ENCODE measurements at regions not wholly inside any gene's neighbourhood (a gene's known extent, or its start where the extent isn't known, plus 50 kb on each side); places are given as distances from the start of the nearest gene placed in this dataset.

DNA sequence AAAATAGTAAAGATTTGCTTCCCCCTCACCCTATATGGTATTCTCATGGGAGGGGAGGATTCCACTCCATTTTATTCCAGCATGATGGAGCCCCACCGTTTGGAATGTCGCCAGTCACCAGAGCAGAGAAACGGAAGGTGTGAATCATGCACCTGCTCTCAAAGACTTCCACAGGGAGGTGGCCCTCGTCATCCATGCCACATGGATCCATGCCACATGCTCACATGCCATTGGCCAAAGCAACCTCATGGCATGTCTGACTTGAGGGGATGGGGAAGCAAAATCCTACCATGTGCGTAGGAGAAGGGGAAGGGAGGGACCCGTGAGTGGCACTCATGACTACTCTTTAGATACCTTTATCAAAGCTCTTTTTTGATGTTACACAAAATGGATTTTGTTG is 256.0 kb downstream of the SKAP2 start:
- TF ChIP-seq, protein P1, sequence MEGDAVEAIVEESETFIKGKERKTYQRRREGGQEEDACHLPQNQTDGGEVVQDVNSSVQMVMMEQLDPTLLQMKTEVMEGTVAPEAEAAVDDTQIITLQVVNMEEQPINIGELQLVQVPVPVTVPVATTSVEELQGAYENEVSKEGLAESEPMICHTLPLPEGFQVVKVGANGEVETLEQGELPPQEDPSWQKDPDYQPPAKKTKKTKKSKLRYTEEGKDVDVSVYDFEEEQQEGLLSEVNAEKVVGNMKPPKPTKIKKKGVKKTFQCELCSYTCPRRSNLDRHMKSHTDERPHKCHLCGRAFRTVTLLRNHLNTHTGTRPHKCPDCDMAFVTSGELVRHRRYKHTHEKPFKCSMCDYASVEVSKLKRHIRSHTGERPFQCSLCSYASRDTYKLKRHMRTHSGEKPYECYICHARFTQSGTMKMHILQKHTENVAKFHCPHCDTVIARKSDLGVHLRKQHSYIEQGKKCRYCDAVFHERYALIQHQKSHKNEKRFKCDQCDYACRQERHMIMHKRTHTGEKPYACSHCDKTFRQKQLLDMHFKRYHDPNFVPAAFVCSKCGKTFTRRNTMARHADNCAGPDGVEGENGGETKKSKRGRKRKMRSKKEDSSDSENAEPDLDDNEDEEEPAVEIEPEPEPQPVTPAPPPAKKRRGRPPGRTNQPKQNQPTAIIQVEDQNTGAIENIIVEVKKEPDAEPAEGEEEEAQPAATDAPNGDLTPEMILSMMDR (IDR thresholded peaks at IDR 0.05): no peak
- TF ChIP-seq EZH2 (IDR thresholded peaks at IDR 0.05; ENCODE audit: borderline replicate concordance, insufficient read depth, low read depth, low read length, poor library complexity, severe bottlenecking): no peak

Measured in B cell (primary cell).